ENCODE measurements at regions not wholly inside any gene's neighbourhood (a gene's known extent, or its start where the extent isn't known, plus 50 kb on each side); places are given as distances from the start of the nearest gene placed in this dataset.

- Histone ChIP-seq H3K4me1 (ENCODE audit: control insufficient read depth, low read length) (no peaks in the 10 kb centered on the region), H3K36me3 (ENCODE audit: control insufficient read depth, low read length) (no peaks in the 10 kb centered on the region), H3K4me3 (ENCODE audit: low read length) (no peak overlapping the region), H3K79me2 (ENCODE audit: control insufficient read depth, low read length) (no peaks in the 10 kb centered on the region), H3K9me2 (replicated peaks; ENCODE audit: control insufficient read depth, low read length) (no peaks in the 10 kb centered on the region), H3F3A (ENCODE audit: control insufficient read depth, insufficient read depth) (no peaks in the 10 kb centered on the region), H4K20me1 (ENCODE audit: control insufficient read depth, insufficient read depth, low read depth, low read length) (no peaks in the 10 kb centered on the region), H3K9me3 (ENCODE audit: control insufficient read depth, insufficient read depth, low read length) (no peaks in the 10 kb centered on the region), H3K4me2 (ENCODE audit: low read length) (no peak overlapping the region), H3K27ac (ENCODE audit: low read depth, low read length) (no peak overlapping the region), H3K27me3 (ENCODE audit: control insufficient read depth, low read length) (no peaks in the 10 kb centered on the region)
- TF ChIP-seq CTCF (IDR thresholded peaks at IDR 0.05; ENCODE audit: low read depth, low read length, poor library complexity, severe bottlenecking) (no peak), EZH2phosphoT487 (IDR thresholded peaks at IDR 0.05; ENCODE audit: borderline replicate concordance, low read length) (no peak)
These were observed 481.3 kb downstream of the CCDC171 start for GRCh38 chr9:16033921-16034691.

GRCh38 chr9:16039218-16039987, 486.6 kb downstream of the CCDC171 start:
- Histone ChIP-seq H3K4me1 (ENCODE audit: control insufficient read depth, low read length) (no peaks in the 10 kb centered on the region), H3F3A (ENCODE audit: control insufficient read depth, insufficient read depth) (no peaks in the 10 kb centered on the region), H3K9me2 (replicated peaks; ENCODE audit: control insufficient read depth, low read length) (no peaks in the 10 kb centered on the region), H3K4me2 (ENCODE audit: low read length) (no peak overlapping the region), H3K4me3 (ENCODE audit: low read length) (no peak overlapping the region), H3K79me2 (ENCODE audit: control insufficient read depth, low read length) (no peaks in the 10 kb centered on the region), H3K9me3 (ENCODE audit: control insufficient read depth, insufficient read depth, low read length) (no peaks in the 10 kb centered on the region), H3K36me3 (ENCODE audit: control insufficient read depth, low read length) (no peaks in the 10 kb centered on the region), H4K20me1 (ENCODE audit: control insufficient read depth, insufficient read depth, low read depth, low read length) (no peaks in the 10 kb centered on the region), H3K27ac (ENCODE audit: low read depth, low read length) (no peak overlapping the region), H3K27me3 (ENCODE audit: control insufficient read depth, low read length) (no peaks in the 10 kb centered on the region)
- TF ChIP-seq CTCF (IDR thresholded peaks at IDR 0.05; ENCODE audit: low read depth, low read length, poor library complexity, severe bottlenecking): no peak
- TF ChIP-seq EZH2phosphoT487 (IDR thresholded peaks at IDR 0.05; ENCODE audit: borderline replicate concordance, low read length): no peak

- Histone ChIP-seq H3K4me1 (ENCODE audit: control insufficient read depth, low read length) (no peaks in the 10 kb centered on the region), H3K4me3 (ENCODE audit: low read length) (no peak overlapping the region), H3K9me2 (replicated peaks; ENCODE audit: control insufficient read depth, low read length) (no peaks in the 10 kb centered on the region), H4K20me1 (ENCODE audit: control insufficient read depth, insufficient read depth, low read depth, low read length) (no peaks in the 10 kb centered on the region), H3K79me2 (ENCODE audit: control insufficient read depth, low read length) (no peaks in the 10 kb centered on the region), H3K4me2 (ENCODE audit: low read length) (no peak overlapping the region), H3K27me3 (ENCODE audit: control insufficient read depth, low read length) (no peaks in the 10 kb centered on the region), H3K27ac (ENCODE audit: low read depth, low read length) (no peak overlapping the region), H3K9me3 (ENCODE audit: control insufficient read depth, insufficient read depth, low read length) (no peaks in the 10 kb centered on the region), H3F3A (ENCODE audit: control insufficient read depth, insufficient read depth) (no peaks in the 10 kb centered on the region), H3K36me3 (ENCODE audit: control insufficient read depth, low read length) (no peaks in the 10 kb centered on the region)
- no peak for TF ChIP-seq CTCF (IDR thresholded peaks at IDR 0.05; ENCODE audit: low read depth, low read length, poor library complexity, severe bottlenecking)
These were observed 487.3 kb downstream of the CCDC171 start for GRCh38 chr9:16039988-16040761.
